HG03460 (cell line): ENCODE measurements at regions not wholly inside any gene's neighbourhood (a gene's known extent, or its start where the extent isn't known, plus 50 kb on each side); places are given as distances from the start of the nearest gene placed in this dataset.
"Not testable (repeated sequence)": the region's sequence is repeated elsewhere in the genome, so short reads cannot be mapped to it uniquely, and the experiment has no call there.

Source experiments
- ATAC-seq: cut with Tn5 transposase; IDR thresholded peaks from one replicate; pipeline ENCODE4 v1.9.1; 2021; ENCODE audit not compliant: unreplicated experiment

DNA sequence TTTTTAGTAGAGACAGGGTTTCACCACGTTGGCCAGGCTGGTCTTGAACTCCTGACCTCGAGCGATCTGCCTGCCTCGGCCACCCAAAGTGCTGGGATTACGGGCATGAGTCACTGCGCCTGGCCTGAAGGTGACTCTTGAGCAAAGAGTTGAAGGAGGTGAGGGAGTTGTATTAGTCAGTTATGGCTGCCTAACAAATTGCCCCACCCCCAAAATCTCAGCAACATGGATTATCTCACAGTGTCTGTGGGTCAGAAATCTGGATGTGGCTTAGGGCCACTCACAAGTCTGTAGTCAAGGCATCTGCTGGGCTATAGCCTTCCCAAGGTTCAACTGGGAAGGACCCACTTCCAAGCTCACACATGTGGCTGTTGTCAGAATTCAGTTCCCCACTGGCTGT is 52.8 kb upstream of the ADGRE5 start:
- ATAC-seq, result no peak

GRCh38 chr19:14327061-14327460 is 54.2 kb upstream of the ADGRE5 start:
- ATAC-seq, result not testable (repeated sequence)

GRCh38 chr19:14325863-14326262 is 55.4 kb upstream of the ADGRE5 start:
- no peak for ATAC-seq

- ATAC-seq, result no peak
Observed at GRCh38 chr19:14325134-14325533, 56.1 kb upstream of the ADGRE5 start.

GRCh38 chr19:14322889-14323463 is 58.3 kb upstream of the ADGRE5 start:
- no peak for ATAC-seq

DNA sequence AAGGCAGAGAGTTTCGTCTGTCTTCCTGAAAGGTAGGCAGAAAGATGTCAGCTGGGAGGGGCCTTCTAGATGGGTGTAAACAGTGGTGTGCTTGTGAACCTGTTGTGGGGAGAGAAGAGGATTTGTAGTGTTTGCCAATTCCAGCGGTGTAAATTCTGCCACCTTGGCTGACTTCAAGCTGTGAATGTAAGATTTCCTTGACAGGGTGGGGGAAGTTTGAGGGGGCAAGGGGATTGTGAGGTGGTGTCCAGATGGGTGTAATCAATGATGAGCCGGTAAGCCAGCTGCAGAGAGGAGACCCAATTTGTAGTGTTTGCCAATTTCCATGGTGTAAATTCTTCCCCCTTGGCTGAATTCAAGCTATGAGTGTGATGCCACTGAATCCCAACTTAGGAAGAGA is 61.0 kb upstream of the ADGRE5 start:
- ATAC-seq, result no peak

DNA sequence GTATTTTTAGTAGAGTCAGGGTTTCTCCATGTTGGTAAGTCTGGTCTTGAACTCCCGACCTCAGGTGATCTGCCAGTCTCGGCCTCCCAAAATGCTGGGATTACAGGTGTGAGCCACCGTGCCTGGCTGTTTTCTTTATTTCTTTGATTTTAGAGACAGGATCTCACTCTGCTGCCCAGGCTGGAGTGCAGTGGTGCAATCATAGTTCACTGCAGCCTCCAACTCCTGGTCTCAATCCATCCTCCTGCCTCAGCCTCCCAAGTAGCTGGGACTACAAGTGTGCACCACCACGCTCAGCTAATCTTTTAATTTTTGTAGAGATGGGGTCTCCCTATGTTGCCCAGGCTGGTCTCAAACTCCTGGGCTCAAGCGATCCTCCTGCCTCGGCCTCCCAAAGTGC is 61.5 kb upstream of the ADGRE5 start:
- not testable (repeated sequence) for ATAC-seq

GRCh38 chr19:14318873-14319272 is 62.4 kb upstream of the ADGRE5 start:
- no peak for ATAC-seq

- no peak for ATAC-seq
Observed at GRCh38 chr19:14317157-14317556, 64.1 kb upstream of the ADGRE5 start.

DNA sequence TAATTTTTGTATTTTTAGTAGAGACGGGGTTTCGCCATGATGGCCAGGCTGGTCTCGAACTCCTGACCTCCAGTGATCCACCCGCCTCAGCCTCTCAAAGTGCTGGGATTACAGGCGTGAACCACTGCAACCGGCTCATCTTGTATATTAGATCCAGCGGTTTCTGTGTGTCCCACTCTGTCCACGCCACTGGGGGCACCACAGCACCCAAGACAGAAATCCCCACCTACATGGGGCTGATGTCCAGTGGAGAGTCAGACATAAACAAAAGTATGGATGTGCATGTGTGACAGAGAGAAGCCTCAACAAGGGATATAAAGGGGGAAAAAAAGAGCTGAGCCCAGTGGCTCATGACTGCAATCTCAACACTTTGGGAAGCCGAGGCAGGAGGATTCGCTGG is 65.8 kb upstream of the ADGRE5 start:
- no peak for ATAC-seq

DNA sequence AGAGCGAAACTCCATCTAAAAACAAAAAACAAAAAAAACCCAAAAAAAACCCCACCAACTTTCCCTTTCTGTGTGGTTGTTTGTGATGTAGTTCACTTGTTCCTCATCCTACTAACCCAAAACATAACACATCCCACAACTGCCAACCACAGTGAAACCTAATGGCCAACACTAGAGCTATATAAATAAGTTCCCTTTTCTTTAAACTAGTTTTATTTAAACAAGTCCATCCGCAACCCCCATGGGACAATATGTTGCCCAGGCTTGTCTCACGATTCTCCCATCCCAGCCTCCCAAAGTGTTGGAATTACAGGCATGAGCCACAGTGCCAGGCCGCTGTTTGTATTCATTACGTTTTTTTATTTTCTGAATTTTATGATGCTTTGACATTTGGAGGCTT is 71.2 kb upstream of the ADGRE5 start:
- ATAC-seq, result no peak

GRCh38 chr19:14305706-14306105 is 75.5 kb upstream of the ADGRE5 start:
- no peak for ATAC-seq

- no peak for ATAC-seq
Observed at GRCh38 chr19:14301150-14301549, 80.1 kb upstream of the ADGRE5 start.

GRCh38 chr19:14300303-14300702 is 80.9 kb upstream of the ADGRE5 start:
- no peak for ATAC-seq

GRCh38 chr19:14299224-14299827 is 81.9 kb upstream of the ADGRE5 start:
- not testable (repeated sequence) for ATAC-seq

DNA sequence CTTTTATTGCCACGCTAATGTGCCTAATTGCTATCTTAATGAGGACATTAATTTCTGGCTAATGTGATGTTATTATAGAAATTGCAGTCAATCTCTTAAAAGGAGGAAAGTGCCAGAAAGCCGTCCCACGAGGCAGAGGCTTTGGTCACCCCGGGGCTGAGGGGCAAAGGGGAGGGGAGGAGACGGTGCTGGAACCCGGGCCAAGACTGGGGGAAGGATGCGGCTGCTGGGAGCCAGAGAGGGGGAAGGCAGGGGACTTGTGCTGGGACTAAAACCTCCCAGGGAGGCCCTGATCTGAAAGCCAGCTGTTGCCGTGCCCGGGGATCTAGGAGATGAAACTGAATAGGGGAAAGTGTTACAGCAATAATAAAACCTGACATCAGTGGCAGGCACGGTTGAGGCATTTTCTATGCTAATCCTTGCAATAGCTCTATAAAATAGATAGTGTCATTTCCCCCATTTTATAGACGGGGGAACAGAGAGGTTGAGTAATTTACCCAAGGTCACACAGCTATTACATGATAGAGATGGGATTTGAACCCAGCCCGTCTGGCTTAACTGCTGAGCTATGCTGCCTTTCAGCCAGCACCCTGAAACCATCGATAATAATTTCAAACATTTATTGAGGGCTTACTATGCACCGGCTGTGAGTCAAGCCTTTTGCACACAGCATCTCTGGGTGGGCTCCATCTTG is 83.2 kb upstream of the ADGRE5 start:
- ATAC-seq, result not testable (repeated sequence)

- ATAC-seq, result not testable (repeated sequence)
Observed at GRCh38 chr19:14294974-14295373, 86.3 kb upstream of the ADGRE5 start.

DNA sequence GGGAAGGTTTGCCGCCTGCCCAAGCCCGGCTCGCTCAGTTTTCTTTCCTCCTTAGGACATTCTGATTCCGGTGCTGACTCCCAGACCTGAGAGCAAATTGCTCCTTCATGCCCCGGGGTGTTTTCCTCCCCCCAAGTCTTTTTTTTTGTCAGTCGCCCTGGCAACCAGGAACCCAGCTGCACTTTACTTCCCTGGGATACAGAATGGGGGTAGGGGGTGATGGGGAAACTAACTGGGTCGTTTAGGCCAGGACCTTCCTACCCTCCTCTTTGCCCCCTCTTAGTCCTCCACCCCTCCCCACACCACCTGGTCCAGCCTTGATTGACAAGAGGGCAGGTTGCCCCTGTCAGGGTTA is 87.5 kb upstream of the ADGRE5 start:
- not testable (repeated sequence) for ATAC-seq

GRCh38 chr19:14293101-14293815 is 87.3 kb upstream of the ADGRL1 start:
- ATAC-seq, result not testable (repeated sequence)

DNA sequence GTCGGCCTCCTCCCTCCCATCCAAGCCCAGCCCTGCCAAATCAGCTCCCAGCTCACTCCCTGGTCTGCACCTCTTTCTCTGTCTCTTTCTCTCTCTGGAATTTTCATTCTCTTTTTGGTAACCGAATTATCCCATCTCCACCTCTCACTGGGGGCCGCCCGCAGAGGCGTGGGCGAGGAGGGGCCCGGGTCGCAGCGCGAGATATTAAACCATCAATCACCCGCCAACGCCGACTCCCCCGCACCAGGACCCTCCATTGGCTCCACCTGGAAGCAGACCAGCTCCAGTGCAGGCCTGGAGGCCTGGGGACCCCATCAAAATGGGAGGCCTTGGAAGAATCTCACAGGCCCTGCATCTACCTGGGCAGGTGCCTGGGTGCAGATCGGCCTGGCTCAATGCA is 83.8 kb upstream of the ADGRL1 start:
- ATAC-seq, result not testable (repeated sequence)

- not testable (repeated sequence) for ATAC-seq
Observed at GRCh38 chr19:14287837-14288236, 81.9 kb upstream of the ADGRL1 start.

DNA sequence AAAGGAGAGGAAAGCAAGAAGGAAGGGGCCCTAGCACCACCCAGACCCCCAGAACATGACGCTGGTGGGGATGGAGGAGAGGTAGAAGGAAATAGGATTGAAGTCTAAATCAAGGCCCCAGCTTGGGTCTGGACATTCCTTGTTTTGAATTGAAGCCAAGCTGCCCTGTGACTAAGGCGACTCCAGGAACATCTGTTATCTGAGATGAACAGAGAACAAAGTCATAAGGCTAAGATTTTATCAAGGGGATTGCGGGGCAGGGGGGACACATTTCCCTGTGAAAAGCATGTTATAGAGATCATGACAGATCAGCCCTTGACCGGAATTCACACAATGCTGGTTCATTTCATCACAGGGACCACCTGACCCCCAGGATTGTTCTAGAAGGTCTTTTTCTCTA is 80.6 kb upstream of the ADGRL1 start:
- ATAC-seq, result not testable (repeated sequence)
